HG02870 (cell line): ENCODE measurements at regions not wholly inside any gene's neighbourhood (a gene's known extent, or its start where the extent isn't known, plus 50 kb on each side); places are given as distances from the start of the nearest gene placed in this dataset.
"Not testable (repeated sequence)": the region's sequence is repeated elsewhere in the genome, so short reads cannot be mapped to it uniquely, and the experiment has no call there.

Source experiments
- ATAC-seq: cut with Tn5 transposase; IDR thresholded peaks from one replicate; pipeline ENCODE4 v1.9.1; 2021; ENCODE audit warnings: mild to moderate bottlenecking, moderate library complexity; ENCODE audit not compliant: unreplicated experiment

DNA sequence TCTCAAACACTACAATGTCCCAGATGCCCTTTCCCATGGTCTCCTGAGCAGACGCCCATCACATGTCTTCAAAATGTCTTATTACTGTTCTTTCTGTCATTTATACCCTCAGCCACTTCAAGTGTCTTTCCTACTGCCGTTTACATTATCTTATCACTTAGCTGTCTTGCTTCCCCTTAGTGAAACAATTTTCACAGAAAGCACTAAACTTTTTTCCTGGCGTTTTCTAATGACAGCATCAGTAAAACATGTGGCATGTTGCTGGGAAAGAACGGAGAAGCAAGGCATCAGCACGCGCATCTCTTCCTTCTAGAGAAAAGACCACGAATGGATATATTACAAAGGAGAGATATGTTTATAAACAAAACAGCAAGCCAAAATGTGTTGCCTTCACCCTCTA, 189.7 kb upstream of the SLIT2 start:
- ATAC-seq, result no peak

DNA sequence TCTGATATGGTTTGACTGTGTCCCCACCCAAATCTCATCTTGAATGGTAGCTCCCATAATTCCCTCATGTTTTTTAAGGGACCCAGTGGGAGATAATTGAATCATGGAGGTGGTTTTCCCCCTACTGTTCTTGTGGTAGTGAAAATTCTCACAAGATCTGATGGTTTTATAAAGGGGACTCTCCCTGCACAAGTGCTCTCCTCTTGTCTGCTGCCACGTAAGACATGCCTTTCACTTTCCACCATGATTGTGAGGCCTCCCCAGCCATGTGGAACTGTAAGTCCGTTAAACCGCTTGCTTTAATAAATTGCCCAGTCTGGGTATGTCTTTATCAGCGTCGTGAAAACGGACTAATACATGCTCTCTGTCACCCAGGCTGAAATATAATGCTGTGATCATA, 200.9 kb upstream of the SLIT2 start:
- ATAC-seq, result no peak

DNA sequence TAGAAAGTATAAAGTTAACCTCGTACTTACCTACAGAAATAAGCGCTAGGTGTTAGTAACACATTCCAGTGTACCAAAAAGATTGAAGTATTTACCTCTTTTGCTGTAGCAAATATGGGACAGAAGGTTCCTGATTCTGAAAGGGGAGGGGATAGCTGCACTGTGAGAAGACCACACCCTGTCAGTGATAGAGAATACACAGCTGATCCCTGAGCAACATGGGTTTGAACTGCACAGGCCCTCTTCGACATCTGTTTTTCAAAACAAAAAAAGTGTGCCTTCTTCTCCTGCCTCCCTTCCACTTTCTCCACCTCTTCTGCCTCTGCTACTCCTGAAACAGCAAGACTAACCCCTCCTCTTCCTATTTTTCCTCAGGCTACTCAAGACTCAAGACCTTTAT, 201.8 kb upstream of the SLIT2 start:
- no peak for ATAC-seq

DNA sequence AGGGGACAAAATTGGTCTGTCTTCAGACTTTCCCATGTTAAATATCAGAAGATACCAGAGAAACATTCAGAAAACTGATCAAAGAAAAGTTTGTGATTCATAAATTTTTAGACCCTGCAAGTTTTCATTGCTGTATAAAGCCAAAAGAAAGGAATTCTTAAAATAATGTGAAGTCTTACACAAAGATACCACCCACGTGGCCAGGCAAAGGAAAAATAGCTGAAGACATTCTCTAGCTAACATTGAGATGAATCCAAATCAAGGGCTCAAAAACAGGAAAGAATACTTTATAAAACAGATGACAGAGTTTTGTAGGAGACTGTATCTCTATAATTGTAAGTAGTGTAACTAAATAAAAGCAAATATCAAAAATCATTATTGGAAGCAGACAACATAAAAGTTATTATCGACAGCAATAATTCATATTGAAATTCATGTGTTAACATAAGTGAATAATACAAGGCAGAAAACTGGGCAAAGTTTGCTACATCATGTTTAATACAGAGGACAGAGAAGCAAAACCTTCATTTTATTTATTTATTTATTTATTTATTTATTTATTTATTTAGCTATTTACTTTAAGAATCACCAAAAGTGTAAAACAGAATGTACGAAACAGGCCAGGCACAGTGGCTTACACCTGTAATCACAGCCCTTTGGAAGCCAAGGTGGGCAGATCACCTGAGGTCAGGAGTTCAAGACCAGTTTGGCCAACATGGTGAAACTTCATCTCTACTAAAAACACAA, 204.6 kb upstream of the SLIT2 start:
- no peak for ATAC-seq

DNA sequence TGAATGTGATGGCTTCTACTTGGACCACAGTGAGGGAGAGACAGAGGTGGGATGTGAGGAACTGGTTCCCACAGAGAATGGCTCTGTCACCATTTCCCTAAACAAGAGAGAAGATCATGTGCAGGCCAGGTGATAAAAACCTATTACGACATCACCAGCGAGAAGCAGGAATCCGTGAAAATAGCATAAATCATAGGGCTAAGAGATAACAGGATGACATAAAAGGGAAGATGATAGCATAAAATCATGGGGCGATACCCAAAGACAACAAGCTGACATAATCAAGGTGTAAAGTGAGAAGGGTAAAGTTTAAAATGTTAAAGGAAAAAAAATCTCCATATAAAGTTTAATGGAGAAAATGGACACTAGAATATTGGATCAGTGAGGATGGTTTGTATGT, 205.5 kb upstream of the SLIT2 start:
- no peak for ATAC-seq

DNA sequence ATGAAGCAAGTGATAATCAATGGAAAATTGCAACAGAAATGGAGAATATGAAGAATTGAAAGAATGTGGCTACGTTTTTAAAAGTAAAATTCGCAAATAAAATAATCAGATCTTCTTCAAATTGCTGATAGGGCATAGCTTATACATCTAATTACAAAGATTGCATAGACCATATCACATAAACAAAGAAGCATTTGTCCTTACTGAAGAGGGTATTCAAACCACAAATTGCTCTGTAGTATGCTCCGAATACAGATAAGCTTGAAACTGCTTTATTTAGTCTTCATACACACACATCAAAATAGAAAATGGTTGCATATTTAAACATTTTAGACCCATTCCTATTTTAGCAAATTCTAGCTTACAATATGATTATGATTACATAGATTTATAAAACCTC, 206.7 kb upstream of the SLIT2 start:
- no peak for ATAC-seq

DNA sequence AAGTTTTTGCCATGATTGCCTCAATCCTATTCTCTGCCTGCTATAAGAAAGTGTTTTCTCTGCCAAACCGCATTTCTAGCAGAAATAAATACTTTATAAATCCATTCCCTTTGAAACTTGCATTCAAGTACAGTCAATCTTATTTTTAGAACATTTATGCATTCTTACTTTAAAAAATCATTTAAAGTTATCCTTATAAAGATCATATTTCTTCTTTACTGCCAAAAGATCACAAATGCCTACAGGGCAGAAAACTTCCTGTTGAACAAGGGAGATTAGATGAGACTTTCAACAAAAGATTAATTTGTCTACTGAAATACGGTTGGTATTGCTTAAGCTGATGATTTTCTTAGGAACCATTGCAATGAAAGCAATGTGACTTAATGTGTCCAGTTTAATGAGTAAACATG, 207.2 kb upstream of the SLIT2 start:
- no peak for ATAC-seq

DNA sequence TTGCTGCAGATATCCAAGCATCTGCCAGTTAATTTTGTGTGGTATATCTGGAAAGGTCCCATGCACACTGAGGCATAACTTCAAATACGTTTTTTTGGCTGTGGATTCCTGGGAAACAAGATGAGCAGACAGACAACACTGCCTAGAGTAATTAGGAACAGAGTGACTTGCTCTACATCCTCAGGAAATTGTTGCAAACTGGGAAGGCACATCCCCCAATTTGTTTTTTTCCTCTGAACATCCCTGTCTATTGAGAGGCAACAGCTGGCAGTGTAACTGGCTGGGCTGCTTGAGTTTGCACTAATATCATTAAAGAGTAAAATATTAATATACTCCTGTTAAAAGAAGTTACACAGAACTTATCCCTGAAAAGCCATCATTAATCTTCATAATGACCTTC, 207.7 kb upstream of the SLIT2 start:
- ATAC-seq, result no peak

DNA sequence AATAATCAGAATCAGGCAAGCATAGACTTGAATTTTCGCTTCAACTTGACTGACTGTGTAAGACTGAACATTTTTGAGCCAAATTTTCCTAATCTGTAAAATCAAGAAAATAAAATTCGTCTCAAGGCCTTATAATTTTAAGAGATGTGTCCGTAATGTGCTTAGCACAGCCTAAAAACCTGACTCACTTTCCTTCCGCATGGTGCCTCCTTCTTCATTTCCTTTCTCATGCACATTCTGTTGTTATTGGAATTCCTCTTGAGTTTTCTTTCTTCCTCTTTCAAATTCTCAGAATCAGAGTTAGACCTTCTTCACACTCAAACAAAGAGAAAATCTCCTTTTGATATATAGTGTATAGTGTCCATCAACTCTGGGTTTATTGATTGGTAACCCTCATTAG, 208.9 kb upstream of the SLIT2 start:
- no peak for ATAC-seq

DNA sequence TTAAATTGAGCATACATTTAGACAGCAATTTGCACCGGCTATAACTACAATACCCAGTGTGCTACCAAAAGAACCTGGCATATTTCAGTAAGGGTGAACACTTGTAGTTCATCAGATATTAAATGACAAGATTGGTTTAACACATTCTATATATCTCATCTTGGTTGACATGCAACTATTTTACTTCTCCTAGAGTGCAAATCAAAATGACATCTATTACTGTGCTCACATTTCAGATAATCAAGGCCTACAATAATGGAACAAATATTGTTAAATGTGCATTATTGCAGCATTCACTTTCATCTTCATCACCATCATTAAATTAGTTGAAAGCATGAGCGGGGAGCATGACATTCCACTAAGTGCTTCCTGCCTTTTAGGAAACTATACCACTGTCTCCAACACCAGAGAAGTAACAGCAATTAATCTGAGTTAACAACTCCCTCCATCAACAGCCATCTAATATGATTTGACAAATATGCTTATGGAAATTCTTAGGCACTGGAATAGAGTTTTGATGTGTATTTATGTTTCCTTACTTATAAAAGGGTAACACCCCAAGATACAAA, 209.8 kb upstream of the SLIT2 start:
- ATAC-seq, result no peak

DNA sequence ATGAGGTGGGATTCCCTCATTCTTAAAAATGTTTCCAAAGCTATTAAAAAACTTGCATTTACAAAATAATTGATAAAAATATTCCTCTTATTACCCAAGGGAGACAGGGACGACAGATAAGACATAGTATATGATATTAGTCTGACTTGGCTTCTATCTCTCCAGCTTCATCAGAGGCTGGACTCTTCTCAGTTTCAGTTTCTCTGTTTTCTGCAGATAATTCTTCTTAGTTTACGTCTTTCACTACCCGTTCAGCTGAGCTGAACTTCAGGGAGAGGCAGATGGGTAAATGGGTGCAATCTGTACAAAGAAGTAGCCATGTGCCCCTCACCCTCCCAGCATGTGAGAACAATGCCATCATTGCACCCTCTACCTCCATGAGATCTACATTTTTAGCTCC, 214.0 kb upstream of the SLIT2 start:
- no peak for ATAC-seq

DNA sequence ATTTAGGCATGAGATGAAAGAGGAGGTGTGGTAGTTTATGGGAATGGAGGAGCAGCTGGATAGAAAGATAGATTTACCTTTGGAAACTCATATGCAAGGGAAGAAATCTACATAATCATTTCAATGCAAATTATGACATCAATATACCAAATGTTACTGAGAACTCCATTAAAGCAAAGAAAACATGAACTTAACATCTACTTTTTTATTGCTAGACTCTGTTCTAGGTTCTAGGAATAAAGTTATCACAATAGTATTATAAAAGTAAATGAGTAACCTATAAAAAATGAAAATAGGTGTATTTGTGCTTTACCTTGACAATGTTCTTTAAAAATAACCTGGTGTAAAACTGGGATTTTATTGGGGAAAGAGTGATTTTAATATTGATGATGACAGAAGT, 221.6 kb upstream of the SLIT2 start:
- no peak for ATAC-seq

DNA sequence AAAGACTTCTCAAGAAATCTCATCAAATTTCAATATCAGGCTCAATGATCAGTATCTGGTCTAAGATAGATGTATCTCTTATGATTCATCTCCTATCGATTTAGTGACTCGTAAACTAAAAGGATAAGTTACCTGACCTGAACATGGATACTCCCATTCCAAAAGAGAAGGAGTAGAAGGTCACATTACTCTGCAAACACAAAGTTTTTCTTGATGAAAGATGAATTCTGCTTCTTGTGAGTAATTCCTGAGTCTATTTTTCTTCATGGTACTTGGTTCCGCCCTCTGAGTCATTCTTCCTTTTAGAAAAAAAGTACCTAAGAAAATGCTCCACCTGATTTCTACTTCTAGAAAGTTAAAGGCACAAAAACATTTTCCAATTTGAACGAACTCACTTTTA, 223.1 kb upstream of the SLIT2 start:
- ATAC-seq, result no peak

DNA sequence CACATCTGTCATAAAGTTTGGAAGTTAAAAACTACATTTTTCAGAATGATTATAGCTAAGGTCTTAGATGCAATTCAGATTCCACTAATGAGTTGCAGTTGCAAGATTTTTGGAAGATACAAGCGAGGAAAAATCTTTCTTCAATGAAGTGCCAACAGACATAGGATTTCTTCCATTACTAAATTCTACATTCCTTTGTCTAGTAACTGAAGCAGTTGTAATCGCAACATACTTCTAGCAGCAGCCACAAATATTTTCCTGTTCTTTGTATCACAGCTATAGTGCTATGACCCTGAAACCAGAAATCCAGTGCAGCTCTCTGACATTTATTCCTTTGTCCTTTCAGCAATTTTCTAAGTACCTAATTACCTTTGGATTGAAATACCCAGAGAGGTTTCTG, 225.2 kb upstream of the SLIT2 start:
- no peak for ATAC-seq

DNA sequence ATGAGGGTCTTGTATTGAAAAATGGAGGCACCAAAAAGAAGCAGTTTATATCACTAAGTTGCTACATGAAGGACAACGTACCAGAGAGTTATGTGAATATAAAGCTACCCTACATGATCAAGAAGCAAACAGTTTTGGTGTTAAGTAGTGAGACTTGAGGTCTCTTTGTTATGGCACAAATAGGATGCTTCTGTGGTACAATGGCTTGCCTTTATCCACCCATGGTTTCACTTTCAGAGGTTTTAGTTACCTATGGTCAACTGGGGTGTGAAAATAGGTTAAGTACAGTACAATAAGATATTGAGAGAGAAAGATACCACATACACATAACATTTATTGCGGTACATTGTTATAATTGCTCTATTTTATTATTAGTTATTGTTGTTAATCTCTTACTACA, 229.2 kb upstream of the SLIT2 start:
- no peak for ATAC-seq

DNA sequence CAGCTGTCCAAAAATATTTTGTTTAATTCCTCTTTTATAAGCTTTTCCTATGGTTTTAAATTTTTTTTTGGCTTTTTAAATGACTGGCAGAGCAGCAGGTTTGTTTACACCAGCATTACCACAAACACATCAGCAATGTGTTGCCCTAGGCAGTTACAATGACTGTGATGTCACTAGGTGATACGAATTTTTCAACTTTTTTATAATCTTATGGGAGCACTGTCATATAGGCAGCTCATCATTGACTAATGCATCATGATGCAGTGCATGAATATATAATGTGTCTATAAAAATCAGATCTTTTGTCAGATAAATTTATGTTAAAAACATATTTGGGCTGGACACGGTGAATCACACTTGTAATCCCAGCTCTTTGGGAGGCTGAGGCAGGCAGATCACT, 231.6 kb upstream of the SLIT2 start:
- ATAC-seq, result no peak

DNA sequence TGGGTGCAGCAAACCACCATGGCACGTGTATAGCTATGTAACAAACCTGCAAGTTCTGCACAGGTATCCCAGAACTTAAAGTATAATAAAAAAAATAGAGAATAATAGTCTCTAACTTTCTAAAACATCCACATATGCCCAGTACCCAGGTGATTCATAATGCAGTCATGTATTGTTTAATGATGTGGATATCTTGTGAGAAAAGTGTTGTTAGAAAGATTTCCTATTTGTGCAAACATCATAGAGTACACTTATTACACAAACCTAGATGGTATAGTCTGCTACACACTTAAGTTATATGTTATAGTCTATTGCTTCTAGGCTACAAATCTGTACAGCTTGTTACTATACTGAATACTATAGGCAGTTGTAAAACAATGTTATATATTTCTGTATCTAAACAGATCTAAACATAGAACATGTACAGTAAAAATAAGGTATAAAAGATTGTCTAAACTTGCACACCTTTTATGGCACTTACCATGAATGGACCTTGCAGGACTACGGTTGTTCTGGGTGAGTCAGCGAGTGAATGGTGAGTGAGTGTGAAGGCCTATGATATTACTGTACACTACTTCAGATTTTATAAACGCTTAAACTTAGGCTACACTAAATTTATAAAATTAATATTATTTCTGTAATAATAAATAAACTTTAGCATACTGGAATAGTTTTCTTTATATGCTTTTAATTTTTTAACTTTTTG, 232.2 kb upstream of the SLIT2 start:
- no peak for ATAC-seq

DNA sequence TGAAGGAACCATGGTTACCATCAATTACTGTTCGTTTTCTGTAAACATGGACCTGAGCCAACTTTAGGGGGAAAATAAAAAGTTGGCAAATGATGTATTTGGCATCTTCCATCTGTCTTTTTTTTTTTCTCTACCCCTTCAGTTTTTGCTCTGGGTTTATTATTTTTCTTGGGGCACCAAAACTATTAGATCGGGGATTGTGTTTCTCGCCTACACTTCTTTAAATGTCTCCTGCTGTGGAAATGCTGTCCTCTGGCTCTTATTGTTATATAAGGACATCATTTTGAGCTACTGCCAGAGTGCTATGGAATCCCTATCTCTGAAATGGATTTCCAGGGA, 234.0 kb upstream of the SLIT2 start:
- no peak for ATAC-seq

DNA sequence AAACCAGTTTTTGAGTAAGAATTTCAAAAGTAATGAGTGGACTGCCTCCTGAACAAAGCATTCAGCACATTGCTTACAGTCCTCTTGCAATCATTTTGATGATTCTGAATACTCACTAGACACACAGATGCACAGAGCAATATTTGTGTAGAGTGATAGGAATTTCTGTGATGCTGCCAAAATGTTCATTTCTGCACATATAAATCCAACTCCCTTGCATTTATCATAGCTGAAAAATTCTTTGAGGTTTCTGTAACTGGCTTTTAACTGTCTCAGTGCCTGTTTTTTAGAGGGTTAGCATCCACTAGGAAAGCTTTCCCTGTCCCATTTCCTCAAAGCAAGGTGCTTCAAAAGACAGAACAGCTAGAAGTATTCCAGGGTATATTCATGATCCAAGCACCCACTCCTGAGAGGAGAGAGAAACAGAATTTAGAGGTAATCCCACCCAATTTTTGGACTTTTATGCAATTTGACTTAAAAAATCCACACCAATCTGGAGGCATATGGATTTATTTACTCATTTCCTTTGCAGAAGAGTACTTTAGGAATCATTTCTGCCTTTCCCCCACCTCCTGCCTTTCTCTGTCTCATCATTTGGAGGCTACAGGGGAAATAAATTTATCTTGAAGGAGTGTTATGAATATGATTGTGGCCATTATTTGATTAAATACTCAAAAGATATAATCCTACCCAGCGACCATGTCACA, 234.5 kb upstream of the SLIT2 start:
- no peak for ATAC-seq

DNA sequence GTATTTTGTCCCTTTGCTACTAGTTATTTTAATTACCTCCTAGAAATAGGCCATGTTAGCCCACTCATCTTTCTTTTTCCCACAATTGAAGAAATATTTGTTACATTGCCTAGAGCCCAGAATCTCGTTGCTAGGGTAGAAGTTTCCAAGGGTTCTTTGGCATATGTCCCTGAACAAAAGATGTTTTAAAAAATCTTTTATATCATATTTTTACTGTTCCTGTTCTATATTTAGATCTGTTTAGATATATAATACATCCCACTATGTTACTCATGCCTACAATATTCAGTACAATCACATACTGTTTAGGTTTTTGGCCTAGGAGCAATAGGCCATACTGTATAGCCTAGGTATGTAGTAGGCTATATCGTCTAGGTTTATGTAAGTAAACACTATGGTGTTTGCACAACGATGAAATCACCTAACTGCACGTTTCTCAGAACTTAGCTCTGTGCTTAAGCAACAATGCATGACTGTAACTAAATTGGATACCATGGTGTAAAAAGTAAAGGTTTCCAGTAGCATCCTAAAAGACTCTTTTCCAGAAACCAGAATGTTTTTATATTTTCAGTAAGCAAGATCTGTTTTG, 236.0 kb upstream of the SLIT2 start:
- no peak for ATAC-seq

DNA sequence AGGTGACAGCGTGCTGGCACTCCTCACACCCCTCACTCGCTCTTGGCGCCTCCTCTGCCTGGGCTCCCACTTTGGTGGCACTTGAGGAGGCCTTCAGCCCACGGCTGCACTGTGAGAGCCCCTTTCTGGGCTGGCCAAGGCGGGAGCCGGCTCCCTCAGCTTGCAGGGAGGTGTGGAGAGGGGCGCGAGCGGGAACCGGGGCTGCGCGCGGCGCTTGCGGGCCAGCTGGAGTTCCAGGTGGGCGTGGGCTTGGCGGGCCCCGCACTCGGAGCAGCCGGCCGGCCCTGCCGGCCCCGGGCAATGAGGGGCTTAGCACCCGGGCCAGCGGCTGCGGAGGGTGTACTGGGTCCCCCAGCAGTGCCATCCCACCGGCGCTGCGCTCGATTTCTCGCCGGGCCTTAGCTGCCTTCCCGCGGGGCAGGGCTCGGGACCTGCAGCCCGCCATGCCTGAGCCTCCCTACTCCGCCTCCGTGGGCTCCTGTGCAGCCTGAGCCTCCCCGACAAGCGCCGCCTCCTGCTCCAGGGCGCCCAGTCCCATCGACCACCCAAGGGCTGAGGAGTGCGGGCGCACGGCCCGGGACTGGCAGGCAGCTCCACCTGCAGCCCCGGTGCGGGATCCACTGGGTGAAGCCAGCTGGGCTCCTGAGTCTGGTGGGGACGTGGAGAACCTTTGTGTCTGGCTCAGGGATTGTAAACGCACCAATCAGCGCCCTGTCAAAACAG, 247.7 kb upstream of the SLIT2 start:
- not testable (repeated sequence) for ATAC-seq
